Stimulated activated CD4-positive, alpha-beta T cell treated with anti-CD3 and anti-CD28 coated beads, Interleukin-2, amount 100 ng/mL, for 24 hours (primary cell): ENCODE measurements at regions not wholly inside any gene's neighbourhood (a gene's known extent, or its start where the extent isn't known, plus 50 kb on each side); places are given as distances from the start of the nearest gene placed in this dataset.
"Not testable (repeated sequence)": the region's sequence is repeated elsewhere in the genome, so short reads cannot be mapped to it uniquely, and the experiment has no call there.

Source experiments
- DNase-seq, 2 donors: peaks; one replicate each; pipeline ENCODE4 v3.0.0-alpha.2; 2020

GRCh38 chr17:13788385-13788784 lies 186.7 kb upstream of the HS3ST3A1 start:
- no peak for DNase-seq

DNA sequence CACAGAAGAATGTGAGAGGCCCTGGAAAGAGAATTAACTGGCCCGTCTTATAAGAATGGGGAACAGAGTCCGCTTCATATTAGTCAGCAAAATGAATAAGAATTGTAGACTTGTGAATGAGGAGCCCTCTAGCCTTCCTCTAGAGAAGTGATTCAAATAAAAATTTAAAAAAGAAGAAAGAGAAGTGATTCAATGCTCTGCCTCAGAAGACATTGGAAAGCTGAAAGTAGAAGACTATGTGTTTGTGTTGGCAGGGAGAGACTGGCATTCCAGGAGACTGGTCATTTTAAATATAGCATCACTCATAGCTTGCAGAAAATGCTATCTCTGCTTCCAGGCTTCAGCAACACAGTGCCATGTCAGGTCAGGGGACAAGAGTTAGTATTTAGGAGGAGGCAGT lies 190.6 kb upstream of the HS3ST3A1 start:
- DNase-seq: no peak

DNA sequence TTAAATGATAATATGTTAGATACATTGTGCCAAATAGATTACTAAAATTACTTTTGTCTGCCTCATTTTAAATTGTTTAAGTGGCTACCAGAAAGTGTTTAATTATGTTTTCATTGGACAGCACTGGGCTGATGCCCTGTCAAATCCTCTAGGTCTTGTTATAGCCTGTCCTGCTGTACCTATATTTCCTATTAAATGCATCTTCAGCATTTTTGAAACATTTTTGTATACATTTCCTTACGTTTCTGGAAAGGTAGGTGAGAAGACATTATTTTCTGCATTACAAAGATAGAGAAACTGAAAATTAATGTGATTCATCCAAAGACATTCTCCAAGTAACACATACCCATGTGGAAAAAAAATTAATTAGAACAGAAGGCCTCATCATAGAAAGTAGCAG lies 192.2 kb upstream of the HS3ST3A1 start:
- no peak for DNase-seq

DNA sequence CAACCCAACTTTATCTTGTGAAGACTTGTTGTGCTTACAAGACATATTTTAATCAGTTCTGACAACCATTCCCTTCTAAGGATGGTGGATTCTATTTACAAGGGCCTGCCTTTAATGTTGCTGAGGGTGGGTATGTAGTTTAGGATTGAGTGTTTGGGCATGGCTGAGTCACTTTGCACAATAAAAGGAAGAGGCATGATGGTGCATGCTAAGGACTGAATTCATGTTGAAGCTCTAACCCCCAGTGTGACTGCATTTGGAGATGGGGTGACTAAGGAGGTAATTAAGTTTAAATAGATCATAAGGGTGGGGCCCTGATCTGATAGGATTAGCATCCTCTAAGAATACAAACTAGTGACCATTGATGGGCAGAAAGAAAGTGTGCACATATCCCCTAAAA lies 196.1 kb upstream of the HS3ST3A1 start:
- no peak for DNase-seq

GRCh38 chr17:13806092-13806491 lies 204.4 kb upstream of the HS3ST3A1 start:
- no peak for DNase-seq

GRCh38 chr17:13807103-13807502 lies 205.4 kb upstream of the HS3ST3A1 start:
- DNase-seq: no peak

DNA sequence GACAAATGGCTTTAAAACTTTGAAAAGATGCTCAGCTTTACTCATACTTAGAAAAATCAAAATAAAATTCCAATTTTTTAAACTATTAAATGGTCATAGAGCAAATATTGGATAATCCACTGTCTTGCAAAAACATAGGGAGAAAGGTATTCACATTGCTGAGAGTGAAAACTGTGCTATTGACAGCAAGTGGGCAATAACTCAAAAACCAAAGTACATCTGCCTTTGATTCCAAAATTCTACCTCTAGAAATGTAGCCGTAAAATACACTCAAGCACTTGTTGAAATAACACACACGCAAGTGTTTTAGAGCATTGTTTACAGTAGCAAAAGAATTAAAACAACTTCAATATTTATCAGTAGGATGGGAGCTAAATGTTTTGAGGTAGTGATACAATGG lies 210.6 kb upstream of the HS3ST3A1 start:
- DNase-seq: no peak

- DNase-seq: no peak
Measured at GRCh38 chr17:13813347-13814240, 211.9 kb upstream of the HS3ST3A1 start.

- no peak for DNase-seq
Measured at GRCh38 chr17:13822700-13823099, 221.0 kb upstream of the HS3ST3A1 start.

DNA sequence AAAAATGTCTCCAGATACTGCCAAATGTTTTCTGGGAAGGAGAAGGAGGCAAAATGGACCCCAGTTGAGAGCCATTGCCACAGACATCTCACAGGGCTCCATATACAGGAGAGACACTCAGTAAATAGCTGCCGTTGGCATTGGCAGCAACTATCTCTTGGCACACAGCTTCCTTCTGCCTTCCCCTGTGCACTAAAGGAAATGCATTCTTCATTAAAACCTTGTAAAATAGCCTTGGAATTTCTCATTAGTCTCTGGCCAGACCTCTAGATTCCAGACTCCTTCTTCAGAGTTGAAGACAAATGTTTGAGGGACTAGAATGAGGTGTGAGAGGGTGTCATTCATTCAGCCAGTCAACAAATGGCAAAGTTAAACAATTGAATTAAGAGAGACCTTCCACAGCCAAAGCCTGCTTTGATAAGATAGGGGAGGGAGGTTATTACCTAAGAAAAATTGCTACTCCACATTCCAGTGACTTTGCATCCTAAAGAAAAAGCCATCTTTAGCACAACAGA lies 223.9 kb upstream of the HS3ST3A1 start:
- no peak for DNase-seq

DNA sequence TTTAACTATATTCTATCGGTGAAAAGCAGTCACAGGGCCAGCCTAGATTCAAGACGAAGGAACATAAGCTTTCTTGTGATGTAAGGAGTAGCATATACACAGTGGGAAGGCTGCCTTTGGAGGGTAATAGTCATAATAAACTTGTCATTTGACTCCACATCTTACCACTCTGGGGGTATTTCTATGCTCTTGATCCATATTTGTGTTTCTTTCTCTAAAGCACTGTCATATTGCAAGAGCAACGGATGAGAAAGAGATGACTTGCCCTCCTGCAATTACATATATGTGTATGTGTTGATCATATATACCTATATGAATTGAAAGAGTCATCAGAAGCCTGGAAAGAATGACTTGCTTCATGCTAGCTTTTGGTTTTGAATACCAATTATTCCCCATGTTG lies 225.4 kb upstream of the HS3ST3A1 start:
- no peak for DNase-seq

- no peak for DNase-seq
Measured at GRCh38 chr17:13833921-13834320, 232.2 kb upstream of the HS3ST3A1 start.

DNA sequence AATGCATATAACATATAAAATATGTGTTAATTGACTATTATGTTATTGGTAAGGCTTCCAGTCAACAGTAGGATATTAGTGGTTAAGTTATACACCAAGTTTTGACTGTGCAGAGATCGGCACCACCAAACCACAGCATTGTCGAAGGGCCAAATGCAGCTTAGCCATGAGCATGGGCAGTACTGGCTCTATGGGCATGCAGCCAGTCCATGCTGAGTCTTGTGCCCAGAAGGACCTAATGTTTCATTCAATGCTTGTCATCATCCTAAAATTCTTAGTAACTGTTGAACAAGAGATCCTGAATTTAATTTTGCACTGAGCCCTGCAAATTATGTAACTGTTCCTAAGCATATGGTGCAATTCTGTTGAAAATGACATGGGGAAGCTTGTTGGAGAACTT lies 233.4 kb upstream of the HS3ST3A1 start:
- no peak for DNase-seq

DNA sequence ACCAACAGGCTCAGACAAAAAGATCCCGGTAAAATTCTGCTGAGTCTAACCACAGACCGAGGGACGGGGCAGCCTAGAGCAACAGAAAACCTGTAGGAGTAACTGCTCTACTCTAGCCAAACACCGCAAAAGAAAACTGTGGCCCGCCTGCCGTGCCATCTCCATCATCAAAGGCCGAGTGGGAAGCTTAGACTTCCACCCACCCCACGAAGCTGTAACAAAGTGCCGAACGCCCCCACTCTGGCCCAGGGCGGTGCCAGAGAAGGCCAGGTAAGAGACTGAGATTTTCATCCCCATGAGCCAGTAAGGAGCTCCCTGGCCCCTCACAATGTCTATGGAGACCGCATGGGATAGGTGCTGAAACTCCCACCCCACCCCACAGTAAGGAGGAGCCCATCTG lies 231.9 kb upstream of the COX10 start:
- no peak for DNase-seq

DNA sequence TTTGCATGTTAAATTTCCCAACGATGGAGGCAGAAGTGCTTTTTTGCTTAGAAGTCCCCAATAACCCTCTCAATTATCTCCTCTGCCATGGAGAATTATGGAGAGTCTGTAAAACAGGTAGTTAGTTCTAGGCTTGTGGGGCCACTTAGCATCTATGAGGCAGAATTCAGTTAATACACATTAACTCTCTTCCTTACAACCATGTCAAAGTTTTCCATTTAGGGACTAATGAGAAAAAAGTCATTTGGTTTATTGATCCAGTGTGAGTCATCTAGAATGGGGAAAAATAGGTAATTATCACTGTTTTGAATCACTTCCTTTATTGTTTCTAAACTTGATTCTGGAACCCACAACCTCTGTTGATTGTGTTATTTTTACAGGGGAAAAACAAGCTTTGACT lies 229.1 kb upstream of the COX10 start:
- no peak for DNase-seq

- no peak for DNase-seq
Measured at GRCh38 chr17:13843862-13844635, 225.3 kb upstream of the COX10 start.

DNA sequence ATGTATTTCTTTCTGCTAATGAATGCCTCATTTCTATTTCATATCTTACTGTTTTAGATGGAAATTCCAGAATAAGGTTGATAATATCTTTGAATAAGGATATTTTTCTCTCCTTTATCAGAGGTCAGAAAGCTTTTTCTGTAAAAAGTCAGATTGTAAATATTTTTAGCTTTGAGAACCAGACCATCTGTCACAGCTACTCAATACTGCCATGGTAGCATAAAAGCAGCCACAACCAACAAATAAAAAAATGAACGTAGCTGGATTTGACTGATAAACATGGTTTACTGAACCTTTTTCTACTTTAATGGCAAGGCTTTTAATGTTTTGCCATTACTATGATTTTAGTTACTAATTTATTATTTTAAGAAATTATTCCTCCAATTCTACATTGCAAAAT lies 217.4 kb upstream of the COX10 start:
- no peak for DNase-seq

- not testable (repeated sequence) for DNase-seq
Measured at GRCh38 chr17:13855730-13856129, 213.6 kb upstream of the COX10 start.

GRCh38 chr17:13862346-13862745 lies 207.0 kb upstream of the COX10 start:
- no peak for DNase-seq

DNA sequence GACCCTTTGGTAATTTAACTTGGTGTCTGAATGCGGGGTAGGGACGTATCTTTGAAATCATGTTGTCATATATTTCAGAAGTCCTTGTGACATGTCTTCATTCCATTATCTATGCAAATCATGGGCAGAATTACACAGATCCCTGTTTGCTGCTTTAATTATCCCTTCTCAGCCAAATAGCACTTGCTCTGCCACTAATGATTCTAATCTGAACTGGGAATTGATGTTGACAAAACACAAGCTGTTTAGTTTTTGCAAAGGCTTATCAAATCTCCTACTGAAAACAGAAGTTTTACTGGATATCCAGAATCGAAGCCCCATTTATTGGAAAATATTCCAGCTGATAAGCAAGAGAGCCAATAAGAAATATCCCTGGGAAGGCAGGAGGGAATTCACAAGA lies 205.9 kb upstream of the COX10 start:
- DNase-seq: no peak

GRCh38 chr17:13864521-13864920 lies 204.8 kb upstream of the COX10 start:
- DNase-seq: no peak

DNA sequence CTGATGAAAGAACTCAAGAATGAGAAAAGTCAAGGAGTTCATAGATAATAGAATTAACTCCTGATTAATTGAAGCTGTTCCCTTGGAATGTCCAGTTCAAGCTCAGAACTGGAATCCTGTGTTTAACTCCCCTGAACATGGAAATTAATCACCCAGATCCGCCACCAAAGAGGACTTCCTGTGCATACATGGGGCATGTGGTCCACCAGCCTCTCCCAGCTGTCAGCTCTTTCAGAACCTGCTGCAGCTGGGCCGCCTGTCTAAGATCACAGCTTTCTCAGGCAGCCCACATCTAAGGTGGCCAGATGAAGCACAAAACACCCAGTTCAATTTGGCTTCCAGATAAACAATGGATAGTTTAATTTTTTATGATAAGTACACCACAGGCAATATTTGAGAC lies 203.7 kb upstream of the COX10 start:
- DNase-seq: no peak

DNA sequence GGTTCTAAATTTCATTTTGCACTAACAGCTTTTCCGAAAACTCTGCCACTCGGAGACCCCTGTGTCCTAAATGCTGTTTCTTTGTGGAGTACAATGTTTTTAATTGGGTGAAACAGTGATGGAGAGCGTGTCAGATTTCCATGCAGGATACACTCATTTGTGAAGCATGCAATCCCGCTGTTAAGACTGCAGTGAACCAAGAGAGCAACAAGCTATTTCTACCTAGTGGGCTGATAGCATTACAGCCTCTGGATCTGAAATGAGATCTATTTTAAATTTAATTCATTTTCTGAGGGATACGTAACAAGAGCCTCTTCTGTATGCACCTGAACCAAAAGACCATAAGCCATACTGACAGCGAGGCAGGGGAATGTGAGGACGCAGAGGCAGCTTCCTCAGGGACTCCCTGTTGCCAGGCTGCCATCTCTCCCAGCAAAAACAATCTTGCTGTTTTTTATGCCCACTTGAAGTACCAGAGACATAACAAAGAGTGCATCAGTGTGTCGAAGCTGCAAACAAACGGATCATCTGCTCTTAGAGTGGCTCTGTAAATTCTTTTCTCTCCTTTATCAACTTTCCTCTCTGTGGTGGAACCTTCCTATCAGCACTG lies 199.9 kb upstream of the COX10 start:
- DNase-seq: no peak

DNA sequence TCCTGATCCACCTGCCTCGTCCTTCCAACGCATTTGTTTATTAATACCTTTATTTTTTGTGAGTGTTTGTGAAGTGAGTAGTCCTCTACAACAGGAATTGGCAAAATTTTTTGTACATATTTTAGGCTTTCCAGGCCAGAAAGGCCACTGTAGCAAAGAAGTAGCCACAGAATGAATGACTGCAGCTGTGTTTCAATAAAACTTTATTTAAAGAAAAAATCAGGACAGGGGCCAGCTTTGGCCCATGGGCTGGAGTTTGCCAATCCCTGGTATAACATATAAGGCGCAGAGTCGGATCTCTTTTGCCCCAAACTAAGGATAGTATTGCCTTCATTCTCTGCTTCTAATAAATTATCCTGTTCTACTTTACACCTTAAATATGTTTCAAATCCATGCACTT lies 198.0 kb upstream of the COX10 start:
- no peak for DNase-seq
